NCI-H748 (cell line): ENCODE measurements at regions not wholly inside any gene's neighbourhood (a gene's known extent, or its start where the extent isn't known, plus 50 kb on each side); places are given as distances from the start of the nearest gene placed in this dataset.

Experiments used
- DNase-seq: peaks from one replicate; lab custom pipeline; 2025; ENCODE audit not compliant: unreplicated experiment; lab: John Stamatoyannopoulos, UW

DNA sequence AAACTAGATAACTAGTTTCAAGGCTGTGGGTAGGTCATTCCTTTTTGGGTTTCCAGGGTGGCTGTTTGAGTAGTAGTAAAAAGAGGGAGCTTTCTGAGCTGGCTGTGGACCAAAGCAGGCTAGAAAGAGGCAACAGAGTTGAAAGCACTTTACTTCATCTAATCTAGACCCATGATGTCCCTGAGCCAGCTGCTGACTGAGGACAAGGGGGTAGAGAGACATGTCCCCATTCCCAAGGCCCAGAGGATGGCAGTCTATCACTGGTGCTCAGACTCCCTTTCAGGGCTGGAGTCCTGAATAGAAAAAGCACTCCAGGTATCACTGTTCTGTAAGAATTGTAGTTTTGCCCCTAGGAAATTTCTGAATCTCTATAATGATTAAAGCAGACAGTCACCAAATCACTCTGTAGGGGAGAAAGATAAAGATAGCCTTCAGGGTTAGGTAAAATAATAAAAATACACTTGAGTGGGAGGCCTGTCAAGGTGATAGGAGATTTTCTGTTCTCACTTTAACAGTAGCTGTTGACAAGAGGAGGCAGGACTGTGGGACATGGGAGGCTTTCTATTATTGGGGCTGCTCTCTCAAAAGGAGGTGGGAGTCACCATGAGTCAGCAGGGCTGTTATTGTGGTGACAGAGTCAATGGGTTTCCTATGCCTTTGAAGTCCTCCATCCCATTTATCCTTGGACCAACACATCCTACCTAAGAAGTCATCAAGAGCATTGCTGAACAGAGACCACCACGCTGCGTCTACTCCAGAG is 190.2 kb upstream of the MPHOSPH6 start:
- no peak for DNase-seq

DNA sequence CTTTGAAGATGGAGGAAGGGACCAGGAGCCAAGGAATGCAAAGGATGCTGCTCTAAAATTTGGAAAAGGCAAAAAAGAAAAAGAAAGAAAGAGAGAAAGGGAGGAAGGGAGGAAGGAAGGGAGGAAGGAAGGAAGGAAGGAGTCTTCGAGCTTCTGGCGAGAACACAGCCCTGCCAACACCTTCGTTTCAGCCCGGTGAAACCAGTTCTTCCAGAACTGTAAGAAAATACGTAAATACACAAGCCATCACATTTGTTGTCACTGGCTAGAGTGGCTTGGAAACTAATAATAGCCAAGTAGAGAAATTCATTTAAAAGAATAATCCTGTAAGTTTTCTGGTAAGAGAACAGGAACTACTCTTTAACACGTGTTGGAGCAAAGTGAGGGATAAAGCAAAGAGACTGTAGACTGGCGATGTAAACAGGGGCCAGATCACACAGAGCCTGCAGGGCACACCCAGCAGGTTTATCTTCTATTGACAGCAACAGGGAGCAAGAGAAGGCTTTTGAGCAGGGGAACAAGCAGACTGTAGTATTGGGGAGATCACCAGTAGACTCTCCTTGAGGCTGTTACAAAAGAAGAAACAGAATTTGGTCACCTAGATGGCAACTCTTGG is 188.7 kb upstream of the MPHOSPH6 start:
- no peak for DNase-seq

DNA sequence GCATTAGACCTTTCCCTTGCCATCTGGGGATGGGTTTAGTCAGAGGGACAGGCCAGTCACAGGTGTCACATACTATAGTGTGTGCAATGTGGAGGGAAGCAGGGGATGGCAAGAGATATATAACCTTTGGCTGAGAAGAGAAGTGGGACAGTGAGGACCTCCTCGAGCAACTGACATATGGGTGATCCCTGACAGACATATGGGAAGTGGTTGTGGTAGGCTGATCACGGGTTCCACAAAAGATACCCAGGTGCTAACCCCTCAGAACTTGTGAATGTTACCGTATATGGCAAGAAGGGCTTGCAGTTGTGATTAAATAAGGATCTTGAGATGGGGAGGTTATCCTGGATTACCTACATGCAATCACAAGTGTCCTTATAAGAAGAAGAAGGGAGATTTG is 188.1 kb upstream of the MPHOSPH6 start:
- DNase-seq = no peak

- no peak for DNase-seq
Observed at GRCh38 chr16:82357237-82357636, 187.2 kb upstream of the MPHOSPH6 start.

DNA sequence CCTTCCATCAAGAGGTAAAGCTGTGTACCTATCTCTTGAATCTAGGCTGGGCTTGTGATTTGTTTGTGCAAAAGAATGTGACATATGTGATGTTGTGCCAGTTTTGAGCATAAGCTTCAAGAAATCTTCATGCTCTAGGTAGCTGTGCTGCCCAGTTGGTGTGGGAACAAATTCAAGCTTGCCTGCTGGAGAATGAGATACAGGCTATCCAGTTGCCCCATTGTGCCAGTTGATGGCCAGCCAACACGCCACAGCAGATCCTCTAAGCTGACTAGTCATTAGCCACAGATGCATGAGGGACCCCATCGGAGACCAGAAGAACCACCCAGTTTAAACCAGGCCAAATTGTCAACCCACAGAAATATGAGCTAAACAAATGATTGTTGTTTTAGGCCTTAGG is 180.5 kb upstream of the MPHOSPH6 start:
- no peak for DNase-seq

DNA sequence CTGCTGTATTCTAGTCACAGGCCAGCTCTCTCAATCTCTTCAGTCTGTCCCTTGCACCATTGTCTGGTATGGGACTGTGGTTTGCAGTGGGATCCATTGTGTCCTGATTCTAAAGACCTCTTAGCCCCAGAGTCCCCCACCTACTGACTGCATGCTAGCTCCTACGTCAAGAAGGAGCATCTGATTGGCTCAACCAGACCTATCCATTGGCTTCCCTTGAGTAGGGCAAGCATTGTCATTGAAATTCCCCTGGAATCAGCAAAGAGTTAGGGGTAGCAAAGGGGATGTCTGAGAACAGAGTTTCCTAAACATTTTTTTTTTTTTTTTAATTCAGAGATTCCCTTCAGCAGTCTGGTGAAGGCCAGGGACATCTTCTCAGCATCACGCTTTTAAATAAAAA is 175.3 kb upstream of the MPHOSPH6 start:
- DNase-seq = no peak

DNA sequence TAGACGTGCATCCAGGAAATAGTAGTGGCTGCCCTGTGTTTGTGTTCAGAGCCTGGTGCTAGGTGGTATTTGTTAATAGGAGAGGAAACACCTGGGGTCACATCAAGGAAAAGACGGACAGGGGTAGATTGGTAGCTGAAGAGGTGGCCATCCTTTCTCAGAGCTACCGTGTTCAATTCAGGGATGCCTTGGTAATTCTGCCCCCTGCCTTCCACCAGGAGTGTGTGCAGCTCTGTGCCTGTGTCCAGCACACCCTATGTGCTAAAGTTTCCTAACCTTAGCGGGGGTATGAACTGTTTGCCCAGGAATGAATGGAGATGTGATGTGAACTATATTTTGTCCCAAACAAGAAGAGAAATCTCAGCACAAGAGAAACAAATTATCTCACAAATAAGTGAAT is 174.1 kb upstream of the MPHOSPH6 start:
- DNase-seq = peak; percentile 44

GRCh38 chr16:82341146-82341669 is 171.2 kb upstream of the MPHOSPH6 start:
- DNase-seq = no peak

DNA sequence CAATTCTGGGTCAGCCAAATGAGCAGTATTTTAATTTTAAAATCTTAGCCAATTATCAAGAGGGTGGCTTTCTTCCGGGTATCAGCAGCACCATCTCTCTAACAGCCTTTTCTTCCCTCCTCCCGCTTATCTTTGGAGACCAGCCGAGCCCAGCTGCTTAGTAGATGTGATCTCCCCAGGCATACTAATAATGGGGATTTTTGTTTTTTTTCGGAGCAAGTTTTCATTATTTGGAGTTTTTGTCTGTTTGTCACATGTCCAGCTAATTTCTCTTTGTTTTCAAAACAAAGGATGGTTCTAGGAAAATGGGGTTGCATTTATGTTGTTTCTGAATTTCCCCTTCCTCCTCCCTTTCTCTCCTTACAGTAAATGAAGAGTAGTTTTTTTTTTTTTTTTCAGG is 170.5 kb upstream of the MPHOSPH6 start:
- no peak for DNase-seq

GRCh38 chr16:82337355-82337754 is 167.3 kb upstream of the MPHOSPH6 start:
- no peak for DNase-seq

GRCh38 chr16:82331974-82332750 is 162.1 kb upstream of the MPHOSPH6 start:
- peak; percentile 87 for DNase-seq

- DNase-seq = peak; percentile 10
Observed at GRCh38 chr16:82331397-82331796, 161.4 kb upstream of the MPHOSPH6 start.

- DNase-seq = peak; percentile 97
Observed at GRCh38 chr16:82329504-82330192, 159.6 kb upstream of the MPHOSPH6 start.

- DNase-seq = peak; percentile 45
Observed at GRCh38 chr16:82328881-82329469, 159.0 kb upstream of the MPHOSPH6 start.

GRCh38 chr16:82323171-82323570 is 153.1 kb upstream of the MPHOSPH6 start:
- DNase-seq = no peak

GRCh38 chr16:82322177-82322576 is 152.2 kb upstream of the MPHOSPH6 start:
- no peak for DNase-seq

DNA sequence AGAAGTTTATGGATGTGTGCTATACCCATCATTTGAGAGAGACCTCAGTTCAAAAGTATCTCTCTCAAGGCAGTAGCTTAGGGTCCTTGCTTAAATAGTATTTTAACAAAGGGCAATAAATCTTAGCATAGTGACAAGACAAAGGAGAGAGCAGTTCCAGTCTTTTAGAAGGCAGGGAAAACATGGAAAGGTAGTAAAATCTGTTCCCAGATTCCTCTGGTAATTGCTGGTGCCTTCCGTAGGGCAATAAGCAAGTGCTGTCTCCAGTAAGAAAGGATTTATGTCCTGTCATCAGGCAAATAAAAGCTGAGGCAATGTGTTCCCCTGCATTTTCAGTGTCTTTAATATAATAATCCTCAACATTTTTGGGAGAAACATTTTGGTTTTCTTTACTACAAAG is 149.0 kb upstream of the MPHOSPH6 start:
- DNase-seq = no peak

GRCh38 chr16:82317411-82318167 is 147.6 kb upstream of the MPHOSPH6 start:
- no peak for DNase-seq

DNA sequence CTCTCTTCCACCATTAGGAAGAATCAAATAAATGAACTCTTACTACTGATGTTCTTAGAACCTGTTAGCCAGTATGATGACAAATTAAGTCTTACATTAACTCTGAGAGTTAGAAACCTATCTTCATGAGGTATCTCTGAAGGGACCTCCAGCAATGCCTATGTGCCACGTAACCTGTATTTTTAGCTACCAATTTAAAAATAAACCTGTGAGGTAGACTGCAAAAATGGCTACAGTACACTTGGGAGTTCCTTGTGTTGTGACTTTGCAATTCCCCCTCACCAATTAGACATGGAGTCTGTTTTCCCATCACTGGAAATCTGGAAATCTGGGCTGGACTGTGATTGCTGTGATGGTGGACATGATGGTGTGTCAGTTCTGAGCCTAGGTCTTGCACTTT is 143.7 kb upstream of the MPHOSPH6 start:
- no peak for DNase-seq

DNA sequence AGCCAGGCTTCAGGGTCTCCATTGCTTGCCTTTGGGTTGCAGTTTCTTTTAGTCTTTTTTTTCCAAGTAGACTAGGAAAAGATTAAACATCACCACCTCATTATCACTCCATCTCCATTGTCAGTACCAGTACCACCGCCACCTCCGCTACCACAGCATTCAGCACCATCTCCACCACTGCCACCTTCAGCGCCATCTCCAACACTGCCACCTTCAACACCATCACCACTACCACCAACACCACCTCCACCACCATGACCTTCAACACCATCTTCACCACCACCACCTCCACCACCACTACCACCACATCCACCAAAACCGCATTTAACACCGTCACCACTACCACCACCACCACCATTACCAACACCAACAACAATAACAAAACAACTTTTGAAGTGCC is 141.5 kb upstream of the MPHOSPH6 start:
- no peak for DNase-seq
